ENCODE measurements at regions not wholly inside any gene's neighbourhood (a gene's known extent, or its start where the extent isn't known, plus 50 kb on each side); places are given as distances from the start of the nearest gene placed in this dataset.
A peak's percentile ranks its signal among the peaks of the same experiment; 100 is the strongest.

- no peak overlapping the region for H3K4me3 ChIP-seq (ENCODE audit: control insufficient read depth, low read depth, low read length)
- TF ChIP-seq CTCF (IDR thresholded peaks at IDR 0.05; ENCODE audit: control insufficient read depth, insufficient read depth, low read depth, low read length, missing control alignments) = no peak
- DNase-seq (ENCODE audit: low read depth) = no peak
These were observed 381.0 kb downstream of the TTLL7 start for GRCh38 chr1:83617883-83618282.

- H3K4me3 ChIP-seq (ENCODE audit: control insufficient read depth, low read depth, low read length) = no peak overlapping the region
- no peak for DNase-seq (ENCODE audit: low read depth)
- TF ChIP-seq CTCF (IDR thresholded peaks at IDR 0.05; ENCODE audit: control insufficient read depth, insufficient read depth, low read depth, low read length, missing control alignments) = no peak
These were observed 383.6 kb downstream of the TTLL7 start for GRCh38 chr1:83615370-83615769.

- no peak overlapping the region for H3K4me3 ChIP-seq (ENCODE audit: control insufficient read depth, low read depth, low read length)
- DNase-seq (ENCODE audit: low read depth) = no peak
- no peak for TF ChIP-seq CTCF (IDR thresholded peaks at IDR 0.05; ENCODE audit: control insufficient read depth, insufficient read depth, low read depth, low read length, missing control alignments)
These were observed 392.4 kb downstream of the TTLL7 start for GRCh38 chr1:83606416-83606955.

GRCh38 chr1:83596331-83596730, 402.6 kb downstream of the TTLL7 start:
- no peak for TF ChIP-seq CTCF (IDR thresholded peaks at IDR 0.05; ENCODE audit: control insufficient read depth, insufficient read depth, low read depth, low read length, missing control alignments)
- DNase-seq (ENCODE audit: low read depth) = no peak
- H3K4me3 ChIP-seq (ENCODE audit: control insufficient read depth, low read depth, low read length) = no peak overlapping the region

- TF ChIP-seq CTCF (IDR thresholded peaks at IDR 0.05; ENCODE audit: control insufficient read depth, insufficient read depth, low read depth, low read length, missing control alignments) = peak; percentile 2
- DNase-seq (ENCODE audit: low read depth) = no peak
These were observed 405.9 kb downstream of the TTLL7 start for GRCh38 chr1:83593073-83593472.

GRCh38 chr1:83588140-83588539, 410.8 kb downstream of the TTLL7 start:
- no peak overlapping the region for H3K4me3 ChIP-seq (ENCODE audit: control insufficient read depth, low read depth, low read length)
- DNase-seq (ENCODE audit: low read depth) = no peak
- no peak for TF ChIP-seq CTCF (IDR thresholded peaks at IDR 0.05; ENCODE audit: control insufficient read depth, insufficient read depth, low read depth, low read length, missing control alignments)

More at GRCh38 chr1:83593073-83593472, 405.9 kb downstream of the TTLL7 start:
- H3K4me3 ChIP-seq (ENCODE audit: control insufficient read depth, low read depth, low read length) = no peak overlapping the region
